Fibroblast of villous mesenchyme (primary cell): ENCODE measurements at regions not wholly inside any gene's neighbourhood (a gene's known extent, or its start where the extent isn't known, plus 50 kb on each side); places are given as distances from the start of the nearest gene placed in this dataset.

Source experiments
- DNase-seq: peaks from one replicate; pipeline ENCODE4 v3.0.0-alpha.2; 2010; ENCODE audit warnings: low read depth
- H3K4me3 ChIP-seq: 2 replicates; pipeline ENCODE4 v1.5.1; 2011; ENCODE audit warnings: low read depth, mild to moderate bottlenecking, low read length
- CTCF ChIP-seq: IDR thresholded peaks from 2 replicates; pipeline ENCODE4 v1.5.1; 2012; ENCODE audit warnings: low read depth, mild to moderate bottlenecking, low read length; ENCODE audit not compliant: insufficient read depth

GRCh38 chr1:172916116-172916515 is 134.6 kb downstream of the TNFSF18 start:
- DNase-seq = no peak
- TF ChIP-seq CTCF = no peak
- no peak overlapping the region for H3K4me3 ChIP-seq

GRCh38 chr1:172917972-172918371 is 132.8 kb downstream of the TNFSF18 start:
- no peak overlapping the region for H3K4me3 ChIP-seq
- DNase-seq = peak; percentile 85
- TF ChIP-seq CTCF = no peak

- no peak for DNase-seq
- no peak for TF ChIP-seq CTCF
- no peak overlapping the region for H3K4me3 ChIP-seq
Observed at GRCh38 chr1:172918478-172918877, 132.3 kb downstream of the TNFSF18 start.

- no peak overlapping the region for H3K4me3 ChIP-seq
- DNase-seq = no peak
- no peak for TF ChIP-seq CTCF
Observed at GRCh38 chr1:172926070-172926469, 124.7 kb downstream of the TNFSF18 start.

- no peak for TF ChIP-seq CTCF
- H3K4me3 ChIP-seq = no peak overlapping the region
- peak; percentile 88 for DNase-seq
Observed at GRCh38 chr1:172928412-172928811, 122.3 kb downstream of the TNFSF18 start.

GRCh38 chr1:172929006-172929405 is 121.7 kb downstream of the TNFSF18 start:
- no peak overlapping the region for H3K4me3 ChIP-seq
- TF ChIP-seq CTCF = no peak
- peak; percentile 70 for DNase-seq

GRCh38 chr1:172930142-172930541 is 120.6 kb downstream of the TNFSF18 start:
- H3K4me3 ChIP-seq = no peak overlapping the region
- no peak for DNase-seq
- TF ChIP-seq CTCF = no peak
